IMR-90 (cell line): ENCODE measurements at regions not wholly inside any gene's neighbourhood (a gene's known extent, or its start where the extent isn't known, plus 50 kb on each side); places are given as distances from the start of the nearest gene placed in this dataset.

Experiments used
- ATAC-seq: fragments of 200-7000 bp; cut with Tn5 transposase; 2 replicates; pipeline ENCODE4 v1.9.1; 2020; ENCODE audit warnings: low read depth, mild to moderate bottlenecking, moderate library complexity
- BruUV-seq: library from RNA; stranded (reverse); fragments of 400-500 nt; replicated peaks from 2 replicates; lab custom pipeline; 2021; lab: Mats Ljungman, UMichigan
- CTCF ChIA-PET: fragments of 300-600 bp; formaldehyde crosslinking; extraction: SDS; loops from one replicate; lab custom pipeline; 2021; ENCODE audit warnings: antibody characterized with exemption; lab: Yijun Ruan, JAX
- POLR2A ChIA-PET: fragments of 300-600 bp; sonication (Branson Sonifier 250); formaldehyde crosslinking; loops from one replicate; lab custom pipeline; 2022; ENCODE audit warnings: antibody characterized with exemption; ENCODE audit not compliant: unreplicated experiment; lab: Charles Lee
- DNase-seq: peaks from one replicate; pipeline ENCODE4 v3.0.0; 2013
- H2AFZ ChIP-seq: replicated peaks from 2 replicates; pipeline ENCODE3; 2013; ENCODE audit warnings: low read length, mild to moderate bottlenecking; ENCODE audit not compliant: poor library complexity
- H2AK5ac ChIP-seq: 2 replicates; pipeline ENCODE4 v1.6.1; 2013; ENCODE audit warnings: low read depth, low read length, inconsistent platforms
- H2AK9ac ChIP-seq: replicated peaks from 2 replicates; pipeline ENCODE3; 2013; ENCODE audit warnings: mild to moderate bottlenecking, low read depth, low read length, moderate library complexity; ENCODE audit not compliant: poor library complexity
- H2BK120ac ChIP-seq: 2 replicates; pipeline ENCODE4 v1.6.1; 2013; ENCODE audit warnings: low read depth, low read length, inconsistent platforms
- H2BK15ac ChIP-seq: 3 replicates; pipeline ENCODE4 v1.6.1; 2013; ENCODE audit warnings: low read depth, low read length, inconsistent platforms
- H2BK20ac ChIP-seq: 2 replicates; pipeline ENCODE4 v1.6.1; 2013; ENCODE audit warnings: low read depth, mild to moderate bottlenecking, inconsistent platforms, low read length, moderate library complexity
- H2BK5ac ChIP-seq: 2 replicates; pipeline ENCODE4 v1.6.1; 2013; ENCODE audit warnings: mild to moderate bottlenecking, low read depth, low read length, inconsistent platforms; ENCODE audit not compliant: poor library complexity, severe bottlenecking
- H3K14ac ChIP-seq: replicated peaks from 2 replicates; pipeline ENCODE4 v1.6.1; 2013; ENCODE audit warnings: low read depth, low read length, inconsistent platforms
- H3K18ac ChIP-seq: 2 replicates; pipeline ENCODE4 v1.6.1; 2013; ENCODE audit warnings: low read depth, low read length, control low read depth
- H3K23ac ChIP-seq: 2 replicates; pipeline ENCODE4 v1.6.1; 2013; ENCODE audit warnings: low read depth, low read length, inconsistent platforms
- H3K27ac ChIP-seq: 2 replicates; pipeline ENCODE4 v1.5.1; 2013; ENCODE audit warnings: mild to moderate bottlenecking, control low read depth, low read length; ENCODE audit not compliant: insufficient read depth
- H3K27me3 ChIP-seq: 2 replicates; pipeline ENCODE4 v1.6.1; 2013; ENCODE audit warnings: low read length; ENCODE audit not compliant: control insufficient read depth, insufficient read depth
- H3K36me3 ChIP-seq: 2 replicates; pipeline ENCODE4 v1.6.1; 2013; ENCODE audit warnings: low read length, mixed read lengths; ENCODE audit not compliant: control insufficient read depth, insufficient read depth
- H3K4ac ChIP-seq: 2 replicates; pipeline ENCODE4 v1.6.1; 2013; ENCODE audit warnings: low read depth, low read length, inconsistent platforms
- H3K4me1 ChIP-seq: 2 replicates; pipeline ENCODE4 v1.6.1; 2013; ENCODE audit warnings: low read length, mixed read lengths; ENCODE audit not compliant: control insufficient read depth, insufficient read depth
- H3K4me2 ChIP-seq: 2 replicates; pipeline ENCODE4 v1.6.1; 2013; ENCODE audit warnings: low read depth, mild to moderate bottlenecking, control low read depth, low read length, moderate library complexity
- H3K4me3 ChIP-seq: 2 replicates; pipeline ENCODE4 v1.5.1; 2013; ENCODE audit warnings: low read depth, mild to moderate bottlenecking, control low read depth, low read length, moderate library complexity; ENCODE audit not compliant: insufficient read depth
- H3K56ac ChIP-seq: 2 replicates; pipeline ENCODE4 v1.6.1; 2013; ENCODE audit warnings: low read length, inconsistent platforms; ENCODE audit not compliant: insufficient read depth; ENCODE audit errors: extremely low read depth
- H3K79me1 ChIP-seq, 2 experiments: 2 replicates each; pipeline ENCODE4 v1.6.1; 2013; ENCODE audit warnings: low read length in 2 of 2, inconsistent platforms in 1 of 2, low read depth in 1 of 2
- H3K9ac ChIP-seq: 2 replicates; pipeline ENCODE4 v1.6.1; 2013; ENCODE audit warnings: low read depth, low read length, control low read depth
- H3K9me1 ChIP-seq: 2 replicates; pipeline ENCODE4 v1.6.1; 2013; ENCODE audit warnings: low read length, inconsistent platforms; ENCODE audit not compliant: insufficient read depth
- H3K9me3 ChIP-seq: 2 replicates; pipeline ENCODE4 v1.6.1; 2013; ENCODE audit warnings: low read length; ENCODE audit not compliant: control insufficient read depth, insufficient read depth
- H4K20me1 ChIP-seq: 2 replicates; pipeline ENCODE4 v1.6.1; 2013; ENCODE audit warnings: low read length, inconsistent platforms; ENCODE audit not compliant: insufficient read depth
- H4K5ac ChIP-seq: 2 replicates; pipeline ENCODE4 v1.6.1; 2013; ENCODE audit warnings: mild to moderate bottlenecking, low read depth, low read length, control low read depth
- H4K8ac ChIP-seq, 2 experiments: 2 replicates each; pipeline ENCODE4 v1.6.1; 2013; ENCODE audit warnings: low read depth in 2 of 2, low read length in 2 of 2, control low read depth in 1 of 2, inconsistent platforms in 1 of 2
- H4K91ac ChIP-seq: 2 replicates; pipeline ENCODE4 v1.6.1; 2013; ENCODE audit warnings: low read depth, low read length, inconsistent platforms; ENCODE audit not compliant: insufficient read depth
- BHLHE40 ChIP-seq: fragments of 150-350 bp; IDR thresholded peaks from 2 replicates; pipeline ENCODE4 v1.6.1; 2016; ENCODE audit warnings: mild to moderate bottlenecking, low read depth, low read length
- CEBPB ChIP-seq: IDR thresholded peaks from 2 replicates; pipeline ENCODE4 v1.6.1; 2012; ENCODE audit warnings: low read depth, low read length, improper control_type of control experiment
- CHD1 ChIP-seq: IDR thresholded peaks from 2 replicates; pipeline ENCODE4 v1.6.1; 2012; ENCODE audit warnings: low read depth, low read length, improper control_type of control experiment
- CTCF ChIP-seq: conservative IDR thresholded peaks from 2 replicates; pipeline ENCODE4 v1.5.1; 2012; ENCODE audit warnings: mild to moderate bottlenecking, low read depth, low read length, improper control_type of control experiment
- ELK1 ChIP-seq: fragments of 150-350 bp; IDR thresholded peaks from 2 replicates; pipeline ENCODE4 v1.6.1; 2016; ENCODE audit warnings: low read depth, mild to moderate bottlenecking, low read length, moderate library complexity, borderline replicate concordance
- FOS ChIP-seq: fragments of 150-350 bp; IDR thresholded peaks from 2 replicates; pipeline ENCODE4 v1.6.1; 2016; ENCODE audit warnings: low read depth, low read length
- MAFK ChIP-seq: IDR thresholded peaks from 2 replicates; pipeline ENCODE4 v1.6.1; 2012; ENCODE audit warnings: low read depth, low read length, improper control_type of control experiment
- MAZ ChIP-seq: IDR thresholded peaks from 2 replicates; pipeline ENCODE4 v1.6.1; 2012; ENCODE audit warnings: low read depth, mild to moderate bottlenecking, low read length, improper control_type of control experiment, moderate library complexity, borderline replicate concordance
- MXI1 ChIP-seq: IDR thresholded peaks from 2 replicates; pipeline ENCODE4 v1.6.1; 2012; ENCODE audit warnings: low read depth, mild to moderate bottlenecking, low read length, moderate library complexity, borderline replicate concordance
- NFE2L2 ChIP-seq: fragments of 150-350 bp; IDR thresholded peaks from 2 replicates; pipeline ENCODE4 v1.6.1; 2016; ENCODE audit warnings: low read depth, mild to moderate bottlenecking, low read length
- POLR2A ChIP-seq: IDR thresholded peaks from 2 replicates; pipeline ENCODE4 v1.6.1; 2012; ENCODE audit warnings: mild to moderate bottlenecking, low read depth, low read length
- RAD21 ChIP-seq: IDR thresholded peaks from 2 replicates; pipeline ENCODE4 v1.6.1; 2012; ENCODE audit warnings: low read length, improper control_type of control experiment
- RCOR1 ChIP-seq: IDR thresholded peaks from 2 replicates; pipeline ENCODE4 v1.6.1; 2012; ENCODE audit warnings: mild to moderate bottlenecking, low read length, improper control_type of control experiment; ENCODE audit not compliant: insufficient replicate concordance
- RFX5 ChIP-seq: IDR thresholded peaks from 2 replicates; pipeline ENCODE4 v1.8.0; 2012; ENCODE audit warnings: low read depth, mild to moderate bottlenecking, low read length, moderate library complexity
- SMC3 ChIP-seq: fragments of 150-350 bp; IDR thresholded peaks from 2 replicates; pipeline ENCODE4 v1.6.1; 2016; ENCODE audit warnings: low read depth, mild to moderate bottlenecking, antibody characterized with exemption, low read length, moderate library complexity
- USF2 ChIP-seq: fragments of 150-350 bp; IDR thresholded peaks from 2 replicates; pipeline ENCODE4 v1.6.1; 2017; ENCODE audit warnings: mild to moderate bottlenecking, antibody characterized with exemption, low read length, low read depth
- WGBS, 2 experiments: methylation state at CpG; one replicate each; pipeline versions ENCODE4 v1.1.5 to v1.1.7; 2013; ENCODE audit warnings: missing lambda C conversion rate in 2 of 2; ENCODE audit not compliant: insufficient read length in 1 of 2; ENCODE audit errors: extremely low coverage in 2 of 2; 5-methylcytosine and 5-hydroxymethylcytosine counted together
- dilution Hi-C: fragments of 300-500 bp; cut with HindIII; formaldehyde crosslinking; loops from one replicate; pipeline ENCODE4 v1.14.3; 2018; ENCODE audit warnings: low sequenced_read_pairs; ENCODE audit not compliant: unreplicated experiment
- in situ Hi-C: fragments of 300-500 bp; cut with MboI; formaldehyde crosslinking; loops from 3 replicates; pipeline ENCODE4 v1.14.3; 2019; ENCODE audit warnings: low sequenced_read_pairs, inconsistent platforms, mixed read lengths
- intact Hi-C: fragments of 100-400 bp; cut with micrococcal nuclease; formaldehyde crosslinking; loops from 2 replicates; pipeline ENCODE4 v1.10.0; 2022

GRCh38 chr21:35594905-35595304 is 465.4 kb downstream of the SETD4 start:
- no peak overlapping the region for H3K27ac ChIP-seq

More at GRCh38 chr21:35594905-35595304, 465.4 kb downstream of the SETD4 start:
- in situ Hi-C loops (no loop called here), intact Hi-C loops (no loop called here), dilution Hi-C loops (no loop called here)
- Histone ChIP-seq H3K4me1 (peaks cover 5% of the 10 kb centered on the region), H3K23ac (no peak overlapping the region), H4K5ac (no peak overlapping the region), H3K56ac (no peak overlapping the region), H2AFZ (no peak overlapping the region), H4K8ac (no peak overlapping the region), H2BK15ac (no peak overlapping the region), H2AK9ac (no peak overlapping the region), H3K36me3 (no peaks in the 10 kb centered on the region), H3K4ac (no peak overlapping the region), H3K9me3 (no peaks in the 10 kb centered on the region), H4K91ac (no peak overlapping the region), H2AK5ac (no peak overlapping the region), H4K20me1 (no peaks in the 10 kb centered on the region), H3K79me1 (no peaks in the 10 kb centered on the region), H3K14ac (no peak overlapping the region), H2BK120ac (no peak overlapping the region), H3K27me3 (no peaks in the 10 kb centered on the region), H2BK20ac (0 out of 2 replicates have a peak overlapping the region, but pooled peaks have one; percentile 12), H3K18ac (no peak overlapping the region), H3K4me3 (no peak overlapping the region), H3K9me1 (no peaks in the 10 kb centered on the region; the same call in 1 of the 2 replicates), H3K9ac (no peak overlapping the region), H2BK5ac (no peak overlapping the region), H3K4me2 (no peak overlapping the region)
- ATAC-seq (no peak), DNase-seq (no peak)
- 100% methylated on average over 1 of the region's 5 CpGs; no CpG with 5 or more reads in 1 of the 2 experiments for WGBS, 2 experiments
- POLR2A ChIA-PET: no interaction called here
- no TSS peak for BruUV-seq
- TF ChIP-seq USF2 (no peak), MAZ (no peak), RCOR1 (no peak), RAD21 (no peak), CHD1 (no peak), MAFK (no peak), BHLHE40 (no peak), CEBPB (no peak), MXI1 (no peak), RFX5 (no peak), POLR2A (no peak), CTCF (no peak), SMC3 (no peak), FOS (no peak), ELK1 (no peak), NFE2L2 (no peak)
- CTCF ChIA-PET: no interaction called here
